HG02642 (cell line): ENCODE measurements at regions not wholly inside any gene's neighbourhood (a gene's known extent, or its start where the extent isn't known, plus 50 kb on each side); places are given as distances from the start of the nearest gene placed in this dataset.

Experiments
- ATAC-seq: cut with Tn5 transposase; IDR thresholded peaks from one replicate; pipeline ENCODE4 v1.9.1; 2021; ENCODE audit warnings: mild to moderate bottlenecking; ENCODE audit not compliant: unreplicated experiment, poor library complexity

DNA sequence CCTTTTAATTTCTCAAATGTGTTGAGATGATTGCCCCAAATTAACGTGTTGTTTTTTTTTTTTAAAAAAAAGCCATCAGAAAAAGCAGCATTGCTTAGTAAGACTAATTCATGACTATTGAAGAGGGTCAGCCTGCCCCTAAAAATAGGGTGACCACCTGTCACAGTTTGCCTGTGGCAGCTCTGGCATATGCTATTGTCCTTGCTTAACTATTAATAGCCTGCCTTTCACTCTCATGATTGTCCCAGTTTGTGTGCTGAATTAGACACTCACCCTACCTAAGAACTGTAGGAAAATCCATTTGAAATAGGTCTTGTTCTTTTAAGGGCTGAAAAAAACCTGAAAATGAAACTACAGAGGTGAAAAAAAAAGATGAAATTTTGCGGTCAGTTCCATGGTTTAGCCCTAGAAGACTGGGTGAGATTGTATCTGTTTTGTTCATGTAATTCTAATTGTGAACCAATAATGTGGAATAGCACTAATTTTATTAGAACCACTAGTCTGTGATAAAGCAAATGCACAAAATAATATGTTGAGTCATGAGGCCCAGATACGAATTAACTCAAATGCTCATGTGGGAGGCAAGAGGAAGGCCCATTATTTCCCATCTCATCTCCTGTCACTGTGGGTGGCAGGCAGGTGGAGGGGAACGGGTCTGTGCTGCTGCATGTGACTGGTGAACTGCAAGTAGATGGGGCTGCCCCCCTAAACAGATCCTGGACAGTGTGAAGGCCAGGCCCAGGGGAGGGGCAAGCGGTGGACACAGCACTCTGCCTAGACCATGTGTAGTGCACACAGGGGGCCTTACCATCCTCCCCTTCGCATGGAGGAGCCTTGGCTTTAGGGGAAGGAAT, 265.4 kb upstream of the NFE2L3 start:
- no peak for ATAC-seq

DNA sequence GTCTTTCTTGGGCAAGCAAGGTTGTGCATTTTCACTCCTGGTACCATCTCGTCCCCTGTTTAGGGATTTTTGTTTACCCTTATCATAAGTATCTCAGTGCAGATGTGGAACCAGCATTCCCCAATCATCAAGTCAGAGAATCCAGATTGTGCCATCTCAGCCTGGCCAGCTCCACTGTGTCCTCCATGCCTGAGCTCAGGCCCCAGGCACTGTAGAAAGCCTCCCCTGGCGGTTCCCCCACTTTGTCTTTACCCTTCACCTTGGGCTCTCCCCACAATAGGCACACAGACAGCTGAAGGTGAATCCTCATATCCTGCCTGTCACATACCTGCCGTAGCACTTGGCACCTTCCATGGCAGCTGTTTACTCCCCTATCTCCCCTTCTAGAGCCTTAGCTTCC, 264.7 kb upstream of the NFE2L3 start:
- no peak for ATAC-seq

DNA sequence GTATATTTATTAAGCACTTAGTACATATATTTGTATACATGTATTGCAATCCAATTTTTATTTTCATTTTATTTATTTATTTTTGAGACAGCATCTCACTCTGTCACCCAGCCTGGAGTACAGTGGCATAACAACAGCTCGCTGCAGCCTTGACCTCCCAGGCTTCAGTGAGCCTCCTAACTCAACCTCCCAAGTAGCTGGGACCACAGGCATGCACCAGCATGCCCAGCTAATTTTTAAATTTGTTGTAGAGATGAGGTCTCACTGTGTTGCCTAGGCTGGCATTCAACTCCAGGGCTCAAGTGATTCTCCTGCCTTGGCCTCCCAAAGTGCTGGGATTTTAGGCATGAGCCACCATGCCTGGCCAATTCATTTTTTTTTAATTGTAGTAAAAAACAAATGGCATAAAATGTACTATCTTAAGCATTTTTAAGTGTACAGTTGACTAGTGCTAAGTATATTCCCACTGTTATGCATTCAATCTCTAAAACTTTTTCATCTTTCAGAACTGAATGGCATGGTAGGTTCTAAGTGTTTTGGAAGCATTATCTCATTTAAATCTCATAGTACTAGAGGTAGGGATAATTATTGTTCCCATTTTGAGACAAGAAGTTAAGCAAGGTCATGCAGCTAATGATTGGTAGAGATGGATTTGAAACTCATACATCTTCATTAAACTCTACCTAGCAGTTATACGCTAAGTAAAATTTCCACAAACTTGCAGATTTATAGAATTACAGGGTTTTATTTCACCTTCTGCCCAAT, 264.0 kb upstream of the NFE2L3 start:
- ATAC-seq, result no peak

DNA sequence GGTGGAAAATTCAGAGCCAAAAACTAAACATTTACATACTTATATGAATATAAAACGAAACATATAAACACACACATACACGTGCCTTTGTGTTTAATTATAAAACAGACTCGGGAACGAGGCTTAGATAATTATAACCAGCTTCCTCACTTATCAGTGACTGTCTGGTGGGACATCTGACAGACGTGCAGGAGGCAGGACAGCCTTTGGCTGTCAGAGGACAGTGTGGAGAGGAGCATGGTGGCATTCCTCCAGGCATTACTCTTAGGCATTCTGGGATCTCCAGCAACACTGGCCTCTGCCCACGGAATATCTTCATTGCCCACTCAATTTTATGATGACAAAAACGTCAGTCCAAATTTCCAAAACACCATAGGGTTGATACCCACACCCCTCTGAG, 262.2 kb upstream of the NFE2L3 start:
- ATAC-seq, result no peak

DNA sequence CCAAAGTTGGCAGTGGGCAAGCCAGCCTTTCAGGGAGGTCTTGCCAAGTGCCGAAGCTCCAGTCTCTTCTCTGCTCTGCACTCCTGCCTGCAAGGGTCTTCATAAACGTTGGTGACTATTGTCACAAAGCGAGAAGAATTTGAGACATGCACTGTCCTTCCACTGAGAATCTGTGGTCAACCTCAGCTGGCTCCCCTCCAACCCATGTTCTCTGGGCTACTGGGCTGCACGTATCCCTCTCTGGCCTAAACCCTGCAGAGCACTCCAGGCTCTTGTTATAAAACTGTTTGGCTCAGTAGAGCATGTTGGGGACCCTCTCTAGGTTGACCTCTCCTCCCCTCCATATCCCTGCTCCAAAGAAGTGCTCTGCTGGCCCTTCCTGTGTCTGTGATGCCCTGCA, 260.4 kb upstream of the NFE2L3 start:
- ATAC-seq, result no peak

DNA sequence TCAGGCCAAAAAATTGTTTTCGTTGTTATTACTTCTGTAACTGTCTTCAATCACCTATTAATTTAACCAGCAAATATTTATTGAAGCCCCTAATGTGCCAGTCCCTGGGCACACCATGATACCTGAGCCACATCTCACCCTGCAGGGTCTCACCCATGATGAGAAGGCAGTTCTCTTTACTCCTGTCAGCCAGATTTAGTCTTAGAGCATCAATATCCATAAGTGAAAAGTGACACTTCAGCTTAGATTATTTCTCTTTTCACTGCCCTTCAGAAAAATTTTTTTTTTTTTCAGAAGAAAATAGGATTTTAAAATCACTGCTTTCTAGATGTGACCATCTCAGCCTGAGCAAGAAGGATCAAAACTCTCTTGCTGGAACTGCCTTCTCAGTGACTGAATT, 258.6 kb upstream of the NFE2L3 start:
- ATAC-seq, result no peak

DNA sequence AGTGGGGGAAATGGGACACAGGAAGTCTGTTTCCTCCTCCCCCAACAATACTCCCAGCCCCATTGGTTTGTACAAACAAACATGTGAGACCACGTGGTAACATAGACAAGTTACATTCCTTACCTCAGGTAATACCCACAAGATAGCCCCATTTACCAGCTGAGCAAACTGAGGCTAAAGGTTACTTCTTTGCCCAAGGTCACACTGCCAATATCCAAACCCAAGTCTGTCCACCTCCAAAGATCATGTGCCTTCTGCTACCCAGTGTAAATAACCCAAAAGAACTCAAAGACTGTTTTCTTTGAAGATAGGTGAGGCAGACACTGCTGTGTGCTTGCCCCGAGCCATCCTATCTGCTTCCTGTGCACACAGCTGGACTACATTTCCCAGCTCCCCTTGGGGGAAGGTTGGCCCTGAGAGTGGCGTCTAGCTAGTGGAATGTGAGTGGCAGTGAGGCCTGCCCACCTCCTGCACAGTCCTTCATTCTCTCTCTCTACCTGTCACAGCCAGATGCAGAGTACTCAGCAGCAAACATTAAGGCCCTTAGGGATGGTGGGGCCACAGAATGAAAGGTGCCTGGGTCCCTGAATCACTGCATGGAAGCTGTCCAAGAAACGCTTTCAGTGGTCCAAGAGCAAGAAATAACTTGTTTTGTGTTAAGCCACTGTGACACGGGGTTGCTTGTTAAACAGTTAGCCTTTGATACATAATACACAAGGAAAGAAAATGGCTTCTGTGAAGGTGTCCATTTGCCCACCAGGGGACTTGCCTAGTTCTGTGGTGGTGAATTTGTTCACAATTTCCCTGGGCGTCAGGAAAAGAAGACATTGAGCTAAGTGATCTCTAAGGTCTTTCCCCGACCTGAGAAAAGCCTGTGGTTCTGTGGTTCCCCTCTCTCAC, 257.7 kb upstream of the NFE2L3 start:
- peak; percentile 80 for ATAC-seq

DNA sequence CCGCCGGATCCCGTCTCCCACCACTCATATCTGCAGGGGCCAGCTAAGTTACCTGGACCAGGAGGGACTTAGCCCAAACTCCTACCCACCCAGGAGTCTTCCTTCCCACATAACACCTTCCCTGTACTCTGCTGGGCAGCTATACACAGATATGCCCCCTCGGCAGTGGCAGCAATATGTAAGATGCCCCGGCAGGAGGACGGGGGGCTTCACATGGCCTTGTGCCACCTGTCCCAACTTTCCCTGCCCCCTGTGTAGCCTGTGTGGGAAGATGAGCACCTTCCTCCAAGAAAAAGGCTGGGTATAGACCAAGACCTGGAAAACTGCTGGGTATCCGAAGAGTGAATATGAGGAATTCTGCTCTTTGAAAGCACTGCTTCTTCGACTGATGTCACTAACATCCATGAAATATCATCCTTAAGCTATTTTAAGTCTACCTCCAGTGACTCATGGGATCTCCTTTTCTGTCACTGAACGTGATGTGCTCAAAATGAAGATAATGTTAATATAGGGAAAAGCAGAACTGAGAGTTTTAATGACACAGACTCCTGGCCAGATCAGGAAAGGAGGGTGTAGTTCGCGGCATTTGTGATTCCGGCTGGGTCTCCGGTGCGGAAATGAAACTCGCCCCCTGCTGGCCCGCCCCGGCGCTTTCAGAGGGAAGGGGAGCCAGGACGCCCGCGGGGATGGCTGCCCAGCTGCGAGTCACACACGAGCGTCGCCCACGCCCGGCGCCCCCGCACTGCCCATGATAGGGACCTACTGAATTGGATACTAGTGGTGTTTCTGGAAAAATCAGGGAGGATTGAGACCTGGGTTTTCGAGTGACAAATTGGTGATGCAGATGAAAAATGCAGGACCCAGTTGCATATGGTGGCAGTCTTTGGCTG, 256.9 kb upstream of the NFE2L3 start:
- ATAC-seq, result peak; percentile 67

DNA sequence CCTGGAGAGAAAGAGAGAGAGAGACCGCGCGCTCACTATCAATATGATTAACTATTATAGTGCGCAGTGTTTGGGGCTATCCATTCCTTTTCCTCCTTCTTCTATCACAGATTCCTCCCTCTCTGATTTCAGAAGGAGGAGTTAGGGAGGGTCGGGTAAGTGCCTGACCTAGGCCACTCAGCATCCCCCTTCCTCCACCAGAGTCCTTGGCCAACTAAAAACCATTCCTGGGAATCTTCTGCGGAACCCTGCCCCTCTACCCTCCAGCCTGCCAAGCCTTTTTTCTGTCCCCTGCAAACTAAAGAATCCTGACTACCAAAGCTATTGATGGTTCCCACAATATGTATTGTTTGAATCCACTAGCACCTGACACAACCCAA, 256.2 kb upstream of the NFE2L3 start:
- ATAC-seq, result no peak

DNA sequence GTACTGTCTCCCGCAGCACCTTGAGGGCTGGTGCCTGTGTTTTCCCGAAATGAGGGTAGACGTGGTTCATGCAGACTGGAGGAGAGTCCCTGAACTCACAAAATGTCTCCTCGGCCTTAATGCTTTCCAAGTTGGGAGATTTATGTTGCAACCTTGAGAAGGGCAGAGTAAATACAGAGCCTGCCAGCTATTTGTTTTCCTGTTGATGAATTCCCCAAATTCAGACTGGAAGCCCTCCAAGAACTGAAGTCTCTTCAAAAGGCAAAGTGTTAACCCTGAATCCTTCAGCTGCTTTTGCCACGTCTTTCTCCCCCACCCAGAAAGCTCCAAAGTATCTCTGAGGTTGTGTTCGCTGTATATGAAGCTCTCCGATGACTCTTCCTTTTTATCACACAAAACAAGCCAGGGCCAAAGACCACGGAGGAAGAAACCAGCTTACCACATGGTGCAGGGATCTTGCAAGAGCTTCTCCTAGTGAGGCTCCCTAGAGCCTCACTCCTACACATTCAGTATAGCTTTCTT, 254.7 kb upstream of the NFE2L3 start:
- no peak for ATAC-seq

DNA sequence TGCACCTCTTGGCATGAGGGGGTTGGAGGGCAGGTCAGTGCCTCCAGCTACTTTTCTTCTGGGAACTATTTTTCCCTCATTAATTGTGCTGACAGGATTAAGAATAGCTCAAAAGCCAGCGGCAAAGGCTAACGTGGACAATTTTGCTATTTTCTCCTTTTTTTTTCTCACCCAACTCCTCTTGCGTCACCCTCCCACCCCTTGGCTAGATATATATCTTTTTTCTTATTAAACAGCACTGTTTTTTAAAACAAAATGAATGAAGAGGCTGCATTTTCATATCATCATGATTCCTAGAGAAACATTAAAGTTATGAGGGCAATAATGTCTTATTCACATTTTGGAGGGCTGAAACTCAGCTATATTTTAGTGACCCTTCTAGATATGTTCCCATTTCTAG, 251.8 kb upstream of the NFE2L3 start:
- ATAC-seq, result no peak

DNA sequence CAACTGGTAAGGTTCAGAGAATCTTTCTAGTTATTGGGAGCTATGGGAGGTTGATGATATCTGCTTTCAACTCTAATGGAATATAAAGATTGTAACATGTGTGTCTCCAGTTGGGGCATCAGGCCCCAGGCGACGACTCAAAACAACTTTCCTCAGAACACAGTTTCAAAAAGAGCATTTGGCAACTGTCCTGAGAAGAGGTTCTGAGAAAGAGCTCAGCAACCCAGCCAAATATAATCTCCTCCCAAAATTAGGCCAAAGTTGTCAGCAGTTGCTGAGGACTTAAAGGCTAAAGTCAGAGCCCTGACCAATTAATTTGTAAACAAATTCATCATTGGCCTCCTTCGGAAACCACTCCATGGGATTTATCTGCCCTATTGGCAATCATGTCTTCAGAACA, 251.1 kb upstream of the NFE2L3 start:
- no peak for ATAC-seq

DNA sequence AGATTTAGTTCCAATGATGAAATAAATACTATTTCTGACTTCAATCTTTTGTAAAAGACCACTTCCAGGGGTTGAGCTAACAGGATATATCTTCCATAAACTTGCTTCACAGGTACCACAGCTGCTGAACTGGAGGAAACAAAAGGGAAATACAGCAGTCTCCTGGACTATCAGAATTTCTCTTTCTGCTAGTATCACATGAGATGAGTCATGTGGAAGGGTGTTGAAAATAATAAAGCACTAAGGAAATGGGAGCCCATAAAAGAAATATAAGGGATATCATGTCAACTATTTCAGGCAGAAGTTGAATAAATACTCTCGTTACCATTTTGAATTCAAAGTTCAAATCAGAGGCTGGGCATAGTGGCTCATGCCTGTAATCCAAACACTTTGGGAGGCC, 250.3 kb upstream of the NFE2L3 start:
- ATAC-seq, result no peak

DNA sequence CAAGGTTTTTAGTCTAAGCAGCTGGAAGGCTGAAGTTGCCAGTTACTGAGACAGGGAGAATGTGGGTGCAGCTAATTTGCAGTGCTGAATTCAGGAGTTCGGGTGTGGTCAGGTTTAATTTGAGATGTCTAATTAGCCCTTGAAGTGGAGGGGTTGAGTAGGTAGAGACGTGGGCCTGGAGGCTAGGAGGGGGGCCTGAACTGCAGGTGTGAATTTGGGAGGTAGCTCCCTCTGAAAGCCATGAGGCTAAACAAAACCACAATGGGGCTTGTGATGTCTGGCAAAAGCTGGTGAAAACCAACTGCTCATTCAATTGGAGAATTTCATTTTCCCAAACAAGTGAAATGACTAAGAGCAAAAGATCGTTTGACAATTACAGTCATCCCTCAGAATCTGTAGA, 246.0 kb upstream of the NFE2L3 start:
- no peak for ATAC-seq

DNA sequence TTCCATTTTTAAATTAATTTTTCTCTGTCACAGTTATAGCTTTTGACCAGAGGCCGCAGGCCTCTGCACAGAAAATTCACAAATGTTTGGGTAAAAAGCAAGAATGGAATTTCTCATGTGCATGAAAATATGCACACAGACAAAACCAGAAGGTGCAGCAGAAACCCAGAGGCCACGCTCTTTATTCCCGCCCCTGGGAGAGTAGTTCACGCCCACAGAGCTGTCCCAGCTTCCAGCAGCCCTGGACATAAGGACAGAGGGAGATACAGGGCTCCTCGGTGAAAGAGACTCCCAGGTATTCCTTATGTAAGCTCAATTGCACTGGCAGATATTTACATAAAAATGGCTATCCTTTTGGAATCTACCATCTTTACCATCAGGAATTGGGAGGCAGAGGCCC, 245.2 kb upstream of the NFE2L3 start:
- no peak for ATAC-seq

DNA sequence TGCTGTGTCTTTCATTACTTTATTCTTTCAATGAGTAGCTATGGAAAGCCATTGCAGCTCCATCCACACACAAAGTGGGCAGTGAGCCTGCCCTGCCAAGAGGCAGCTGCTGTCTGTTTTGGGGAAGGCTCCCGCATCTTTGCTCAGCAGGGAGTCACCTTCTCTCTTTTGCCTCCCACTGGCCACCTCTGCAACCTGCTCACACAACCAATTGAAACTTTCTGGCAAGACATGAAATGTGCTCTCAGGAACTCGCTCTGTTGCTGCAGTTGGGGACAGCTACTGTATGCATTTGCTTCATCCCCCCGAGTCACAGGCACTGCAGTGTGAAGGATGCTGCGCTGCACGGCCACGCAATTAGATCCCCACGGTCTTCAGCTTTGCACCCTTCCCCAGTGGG, 244.8 kb upstream of the NFE2L3 start:
- no peak for ATAC-seq

DNA sequence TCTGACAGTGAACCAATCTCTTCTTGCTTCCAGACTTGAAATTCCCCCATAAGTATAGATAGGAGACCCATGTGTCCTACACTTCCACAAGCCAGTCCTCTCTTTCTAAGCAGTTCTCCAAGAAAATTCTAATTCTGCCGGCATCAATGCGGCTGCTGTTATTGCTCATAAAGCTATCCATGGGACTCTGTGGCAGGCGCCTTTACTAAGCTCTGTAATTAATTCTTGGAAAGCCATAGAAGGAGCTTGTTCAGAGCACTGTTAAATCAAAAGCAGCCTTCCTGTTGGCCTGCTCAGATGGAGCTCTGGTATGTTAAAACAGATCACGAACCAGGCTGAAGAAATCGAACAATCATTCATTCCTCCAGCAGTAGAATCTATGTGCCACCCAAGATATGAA, 244.3 kb upstream of the NFE2L3 start:
- no peak for ATAC-seq

DNA sequence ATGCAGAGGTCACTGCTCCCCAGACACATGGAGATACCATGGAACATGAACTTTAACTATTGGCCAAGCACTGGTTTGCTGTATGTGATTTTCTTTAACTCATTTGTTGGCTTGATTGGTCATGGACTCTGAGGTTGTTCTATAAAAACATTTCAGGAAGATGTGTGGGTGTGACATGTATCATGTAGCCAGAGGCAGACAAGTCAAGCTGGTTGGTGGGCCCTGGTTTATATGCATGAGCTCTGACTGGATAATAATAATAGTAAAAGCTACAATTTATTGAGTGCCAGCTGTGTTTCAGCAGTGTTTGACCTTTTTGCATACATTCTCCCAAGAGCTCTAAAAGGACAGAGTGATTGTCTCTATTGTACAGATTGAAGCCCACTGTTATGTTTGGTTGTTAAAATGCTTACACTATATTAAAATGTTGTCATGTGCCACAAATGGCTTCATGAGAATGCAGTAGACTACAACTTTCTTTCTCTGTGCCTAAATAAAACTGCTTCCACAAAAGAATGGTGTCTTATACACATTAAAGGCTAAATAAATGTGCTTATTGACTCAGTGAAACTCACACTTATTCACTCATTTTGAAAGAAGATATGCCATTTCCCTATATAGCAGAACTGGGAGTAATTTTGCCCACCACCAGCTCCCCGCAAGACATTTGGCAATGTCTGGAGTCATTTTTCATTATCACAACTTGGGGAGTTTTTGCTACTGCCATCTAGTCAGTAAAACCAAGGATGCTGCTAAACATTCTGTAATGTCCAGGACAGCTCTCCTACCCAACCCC, 243.6 kb upstream of the NFE2L3 start:
- no peak for ATAC-seq
